Endothelial cell of umbilical vein (primary cell): ENCODE measurements at regions not wholly inside any gene's neighbourhood (a gene's known extent, or its start where the extent isn't known, plus 50 kb on each side); places are given as distances from the start of the nearest gene placed in this dataset.

Experiments used
- EZH2 ChIP-seq: IDR thresholded peaks from 2 replicates; pipeline ENCODE4 v1.6.1; 2012; ENCODE audit warnings: borderline replicate concordance, low read depth, mild to moderate bottlenecking, moderate library complexity, low read length, inconsistent platforms; ENCODE audit not compliant: severe bottlenecking
- POLR2A ChIP-seq: IDR thresholded peaks from 2 replicates; pipeline ENCODE4 v1.6.1; 2012; ENCODE audit warnings: low read depth, mild to moderate bottlenecking, control low read depth, low read length
- POLR2AphosphoS5 ChIP-seq: IDR thresholded peaks from 2 replicates; pipeline ENCODE4 v1.6.1; 2012; ENCODE audit warnings: low read depth, mild to moderate bottlenecking, control low read depth, low read length, moderate library complexity; ENCODE audit not compliant: insufficient read depth
- TF ChIP-seq, protein P1 (sequence below), 2 donors: IDR thresholded peaks; 1 replicate in 1 of 2; 2 replicates in 1 of 2; pipeline ENCODE4 v1.5.1; 2011; ENCODE audit warnings: low read length in 2 of 2, mild to moderate bottlenecking in 2 of 2, moderate library complexity in 2 of 2, control low read depth in 1 of 2, inconsistent platforms in 1 of 2, low read depth in 1 of 2; ENCODE audit not compliant: insufficient read depth in 1 of 2; ENCODE audit errors: extremely low read depth in 1 of 2
- TF ChIP-seq, protein P2 (sequence below): IDR thresholded peaks from 2 replicates; pipeline ENCODE4 v1.6.1; 2011; ENCODE audit not compliant: insufficient read depth, insufficient read length

GRCh38 chrX:81957318-81957717, 755.4 kb downstream of the SH3BGRL start:
- no peak for TF ChIP-seq POLR2A
- TF ChIP-seq, protein P1, sequence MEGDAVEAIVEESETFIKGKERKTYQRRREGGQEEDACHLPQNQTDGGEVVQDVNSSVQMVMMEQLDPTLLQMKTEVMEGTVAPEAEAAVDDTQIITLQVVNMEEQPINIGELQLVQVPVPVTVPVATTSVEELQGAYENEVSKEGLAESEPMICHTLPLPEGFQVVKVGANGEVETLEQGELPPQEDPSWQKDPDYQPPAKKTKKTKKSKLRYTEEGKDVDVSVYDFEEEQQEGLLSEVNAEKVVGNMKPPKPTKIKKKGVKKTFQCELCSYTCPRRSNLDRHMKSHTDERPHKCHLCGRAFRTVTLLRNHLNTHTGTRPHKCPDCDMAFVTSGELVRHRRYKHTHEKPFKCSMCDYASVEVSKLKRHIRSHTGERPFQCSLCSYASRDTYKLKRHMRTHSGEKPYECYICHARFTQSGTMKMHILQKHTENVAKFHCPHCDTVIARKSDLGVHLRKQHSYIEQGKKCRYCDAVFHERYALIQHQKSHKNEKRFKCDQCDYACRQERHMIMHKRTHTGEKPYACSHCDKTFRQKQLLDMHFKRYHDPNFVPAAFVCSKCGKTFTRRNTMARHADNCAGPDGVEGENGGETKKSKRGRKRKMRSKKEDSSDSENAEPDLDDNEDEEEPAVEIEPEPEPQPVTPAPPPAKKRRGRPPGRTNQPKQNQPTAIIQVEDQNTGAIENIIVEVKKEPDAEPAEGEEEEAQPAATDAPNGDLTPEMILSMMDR (IDR thresholded peaks at IDR 0.05; ENCODE audit: extremely low read depth in 1 of 2, insufficient read depth in 1 of 2, low read depth in 1 of 2, low read length in 2 of 2): no peak
- TF ChIP-seq EZH2: no peak
- no peak for TF ChIP-seq POLR2AphosphoS5
- TF ChIP-seq, protein P2, sequence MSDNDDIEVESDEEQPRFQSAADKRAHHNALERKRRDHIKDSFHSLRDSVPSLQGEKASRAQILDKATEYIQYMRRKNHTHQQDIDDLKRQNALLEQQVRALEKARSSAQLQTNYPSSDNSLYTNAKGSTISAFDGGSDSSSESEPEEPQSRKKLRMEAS: no peak
